ENCODE measurements at regions not wholly inside any gene's neighbourhood (a gene's known extent, or its start where the extent isn't known, plus 50 kb on each side); places are given as distances from the start of the nearest gene placed in this dataset.

DNA sequence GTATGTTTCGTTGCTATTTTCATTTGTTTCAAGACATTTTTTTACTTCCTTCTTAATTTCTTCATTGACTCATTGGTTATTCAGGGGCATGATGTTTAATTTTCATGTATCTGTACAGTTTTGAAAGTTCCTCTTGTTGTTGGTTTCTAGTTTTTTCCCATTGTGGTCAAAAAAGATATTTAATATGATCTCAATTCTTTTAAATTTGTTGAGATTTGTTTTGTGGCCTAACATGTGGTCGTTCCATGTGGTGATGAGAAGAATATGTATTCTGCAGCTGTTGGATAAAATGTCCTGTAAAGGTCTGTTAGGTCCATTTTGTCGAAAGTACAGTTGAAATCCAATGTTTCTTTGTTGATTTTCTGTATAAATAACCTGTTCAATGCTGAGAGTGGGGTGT is 110.3 kb upstream of the MAP4K4 start:
- Histone ChIP-seq H3K9ac (ENCODE audit: control insufficient read depth, extremely low read depth, insufficient read depth, low read length) (no peak overlapping the region), H3K27me3 (ENCODE audit: control insufficient read depth, extremely low read depth, insufficient read depth, low read length) (no peaks in the 10 kb centered on the region), H3K4me1 (ENCODE audit: control insufficient read depth, extremely low read depth, insufficient read depth, low read length) (no peaks in the 10 kb centered on the region), H3K4me3 (ENCODE audit: control insufficient read depth in 2 of 3, extremely low read depth in 1 of 3, insufficient read depth in 2 of 3, low read depth in 1 of 3, low read length in 3 of 3) (no peak overlapping the region), H3K27ac (ENCODE audit: control insufficient read depth, insufficient read depth, low read length) (no peak overlapping the region), H3K9me3 (ENCODE audit: control insufficient read depth, low read depth, low read length) (no peaks in the 10 kb centered on the region), H3K4me2 (ENCODE audit: control insufficient read depth, extremely low read depth, insufficient read depth, low read depth, low read length) (no peak overlapping the region), H3K9me1 (ENCODE audit: control insufficient read depth, extremely low read depth, insufficient read depth, low read length) (no peaks in the 10 kb centered on the region), H3K79me2 (ENCODE audit: control insufficient read depth, insufficient read depth, low read length) (no peaks in the 10 kb centered on the region), H2AFZ (ENCODE audit: control insufficient read depth, low read length) (no peak overlapping the region), H4K20me1 (ENCODE audit: control insufficient read depth, extremely low read depth, insufficient read depth, low read length) (no peaks in the 10 kb centered on the region), H3K36me3 (ENCODE audit: control insufficient read depth in 2 of 2, extremely low read depth in 1 of 2, insufficient read depth in 2 of 2, low read length in 2 of 2) (no peaks in the 10 kb centered on the region)
- FAIRE-seq (no peak), DNase-seq (ENCODE audit: low read depth, low spot score) (no peak)
- TF ChIP-seq, protein P1, sequence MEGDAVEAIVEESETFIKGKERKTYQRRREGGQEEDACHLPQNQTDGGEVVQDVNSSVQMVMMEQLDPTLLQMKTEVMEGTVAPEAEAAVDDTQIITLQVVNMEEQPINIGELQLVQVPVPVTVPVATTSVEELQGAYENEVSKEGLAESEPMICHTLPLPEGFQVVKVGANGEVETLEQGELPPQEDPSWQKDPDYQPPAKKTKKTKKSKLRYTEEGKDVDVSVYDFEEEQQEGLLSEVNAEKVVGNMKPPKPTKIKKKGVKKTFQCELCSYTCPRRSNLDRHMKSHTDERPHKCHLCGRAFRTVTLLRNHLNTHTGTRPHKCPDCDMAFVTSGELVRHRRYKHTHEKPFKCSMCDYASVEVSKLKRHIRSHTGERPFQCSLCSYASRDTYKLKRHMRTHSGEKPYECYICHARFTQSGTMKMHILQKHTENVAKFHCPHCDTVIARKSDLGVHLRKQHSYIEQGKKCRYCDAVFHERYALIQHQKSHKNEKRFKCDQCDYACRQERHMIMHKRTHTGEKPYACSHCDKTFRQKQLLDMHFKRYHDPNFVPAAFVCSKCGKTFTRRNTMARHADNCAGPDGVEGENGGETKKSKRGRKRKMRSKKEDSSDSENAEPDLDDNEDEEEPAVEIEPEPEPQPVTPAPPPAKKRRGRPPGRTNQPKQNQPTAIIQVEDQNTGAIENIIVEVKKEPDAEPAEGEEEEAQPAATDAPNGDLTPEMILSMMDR (optimal IDR thresholded peaks at IDR 0.05 in 1 of 3, IDR thresholded peaks at IDR 0.05 in 1 of 3, conservative IDR thresholded peaks at IDR 0.05 in 1 of 3; ENCODE audit: extremely low read depth in 1 of 3, insufficient read depth in 2 of 3, low read length in 3 of 3), result no peak
- no peak for TF ChIP-seq EZH2 (IDR thresholded peaks at IDR 0.05; ENCODE audit: low read length)
- dilution Hi-C loops (cut with MboI; ENCODE audit: extremely low pct_ligation_motif_present, low sequenced_read_pairs), result no loop called here

DNA sequence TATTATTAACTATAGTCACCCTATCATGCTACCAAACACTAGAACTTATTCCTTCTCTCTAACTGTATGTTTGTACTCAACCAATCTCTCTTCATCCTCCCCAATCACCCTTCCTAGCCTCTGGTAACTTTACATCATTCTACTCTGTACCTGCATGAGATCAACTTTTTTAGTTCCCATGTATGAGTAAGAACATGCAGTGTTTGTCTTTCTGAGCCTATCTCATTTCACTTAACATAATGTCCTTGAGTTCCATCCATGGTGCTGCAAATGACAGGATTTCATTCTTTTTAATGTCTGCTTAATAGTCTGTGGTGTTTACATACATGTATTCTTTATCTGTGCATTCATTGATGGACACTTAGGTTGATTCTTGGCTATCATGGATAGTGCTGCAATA is 108.9 kb upstream of the RFX8 start:
- no peak overlapping the region for H3K9ac ChIP-seq (ENCODE audit: control insufficient read depth, extremely low read depth, insufficient read depth, low read length)
- H3K4me1 ChIP-seq (ENCODE audit: control insufficient read depth, extremely low read depth, insufficient read depth, low read length), result no peaks in the 10 kb centered on the region
- TF ChIP-seq EZH2 (IDR thresholded peaks at IDR 0.05; ENCODE audit: low read length), result no peak
- TF ChIP-seq, protein P1 (optimal IDR thresholded peaks at IDR 0.05 in 1 of 3, IDR thresholded peaks at IDR 0.05 in 1 of 3, conservative IDR thresholded peaks at IDR 0.05 in 1 of 3; ENCODE audit: extremely low read depth in 1 of 3, insufficient read depth in 2 of 3, low read length in 3 of 3), result no peak
- DNase-seq (ENCODE audit: low read depth, low spot score) (no peak), FAIRE-seq (no peak)
- H3K27ac ChIP-seq (ENCODE audit: control insufficient read depth, insufficient read depth, low read length), result no peak overlapping the region
- no peak overlapping the region for H3K4me2 ChIP-seq (ENCODE audit: control insufficient read depth, extremely low read depth, insufficient read depth, low read depth, low read length)
- H2AFZ ChIP-seq (ENCODE audit: control insufficient read depth, low read length), result no peak overlapping the region
- no peak overlapping the region for H3K4me3 ChIP-seq (ENCODE audit: control insufficient read depth in 2 of 3, extremely low read depth in 1 of 3, insufficient read depth in 2 of 3, low read depth in 1 of 3, low read length in 3 of 3)
- H4K20me1 ChIP-seq (ENCODE audit: control insufficient read depth, extremely low read depth, insufficient read depth, low read length), result no peaks in the 10 kb centered on the region
- H3K9me3 ChIP-seq (ENCODE audit: control insufficient read depth, low read depth, low read length), result no peaks in the 10 kb centered on the region
- dilution Hi-C loops (cut with MboI; ENCODE audit: extremely low pct_ligation_motif_present, low sequenced_read_pairs), result no loop called here
- H3K36me3 ChIP-seq (ENCODE audit: control insufficient read depth in 2 of 2, extremely low read depth in 1 of 2, insufficient read depth in 2 of 2, low read length in 2 of 2), result no peaks in the 10 kb centered on the region
- no peaks in the 10 kb centered on the region for H3K9me1 ChIP-seq (ENCODE audit: control insufficient read depth, extremely low read depth, insufficient read depth, low read length)
- H3K27me3 ChIP-seq (ENCODE audit: control insufficient read depth, extremely low read depth, insufficient read depth, low read length), result no peaks in the 10 kb centered on the region
- no peaks in the 10 kb centered on the region for H3K79me2 ChIP-seq (ENCODE audit: control insufficient read depth, insufficient read depth, low read length)

Data from keratinocyte (primary cell).